ENCODE measurements at regions not wholly inside any gene's neighbourhood (a gene's known extent, or its start where the extent isn't known, plus 50 kb on each side); places are given as distances from the start of the nearest gene placed in this dataset.

DNA sequence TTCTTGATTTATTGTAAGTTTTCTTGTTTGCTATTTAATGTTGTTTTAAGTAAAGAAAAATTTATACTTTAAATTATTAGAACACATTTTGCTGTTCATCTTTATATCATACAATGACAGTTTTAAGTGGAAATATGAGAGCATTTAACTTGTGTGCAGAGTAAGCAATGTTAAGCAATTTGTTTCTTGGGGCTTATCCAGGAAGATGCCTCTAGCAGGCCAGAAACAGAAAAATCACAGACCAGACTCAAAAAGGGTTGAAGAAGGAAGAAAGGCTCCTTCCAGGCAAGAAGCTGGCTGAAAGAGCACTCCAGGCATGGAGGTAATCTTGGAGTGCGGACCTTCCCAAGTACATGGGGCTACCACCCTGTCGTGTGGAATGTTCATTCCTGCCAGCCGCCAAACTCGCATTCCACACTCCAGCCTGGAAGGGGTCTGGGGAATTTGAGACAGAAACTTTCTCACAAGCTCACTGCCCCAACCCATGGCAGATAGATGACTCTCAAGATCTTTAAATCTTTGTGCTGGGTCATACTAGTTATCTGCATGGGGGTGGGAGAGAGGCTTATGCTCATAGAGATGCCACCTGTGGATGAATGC is 1521.3 kb upstream of the AGA start:
- Histone ChIP-seq H3K18ac (ENCODE audit: low read depth, low read length) (no peak overlapping the region), H3K79me1 (ENCODE audit: low read depth in 1 of 2, low read length in 2 of 2) (no peaks in the 10 kb centered on the region), H3K9me3 (ENCODE audit: control insufficient read depth, insufficient read depth, low read length) (peaks cover 6% of the 10 kb centered on the region), H3K4me2 (ENCODE audit: low read depth, low read length) (no peak overlapping the region), H2AK9ac (replicated peaks; ENCODE audit: low read depth, low read length, poor library complexity) (no peak overlapping the region), H4K91ac (ENCODE audit: insufficient read depth, low read depth, low read length) (no peak overlapping the region), H2AFZ (replicated peaks; ENCODE audit: low read length, poor library complexity) (no peak overlapping the region), H4K20me1 (ENCODE audit: insufficient read depth, low read length) (no peaks in the 10 kb centered on the region), H3K4me3 (ENCODE audit: insufficient read depth, low read depth, low read length) (no peak overlapping the region), H2BK5ac (ENCODE audit: low read depth, low read length, poor library complexity, severe bottlenecking) (no peak overlapping the region), H2BK20ac (ENCODE audit: low read depth, low read length) (no peak overlapping the region), H3K56ac (ENCODE audit: extremely low read depth, insufficient read depth, low read length) (no peak overlapping the region), H3K4me1 (ENCODE audit: control insufficient read depth, insufficient read depth, low read length) (no peaks in the 10 kb centered on the region), H2BK15ac (ENCODE audit: low read depth, low read length) (no peak overlapping the region), H3K9ac (ENCODE audit: low read depth, low read length) (no peak overlapping the region), H2AK5ac (ENCODE audit: low read depth, low read length) (no peak overlapping the region), H3K14ac (replicated peaks; ENCODE audit: low read depth, low read length) (no peak overlapping the region), H4K5ac (ENCODE audit: low read depth, low read length) (no peak overlapping the region), H3K9me1 (ENCODE audit: insufficient read depth, low read length) (no peaks in the 10 kb centered on the region), H3K23ac (ENCODE audit: low read depth, low read length) (no peak overlapping the region), H3K36me3 (ENCODE audit: control insufficient read depth, insufficient read depth, low read length) (no peaks in the 10 kb centered on the region), H4K8ac (ENCODE audit: low read depth in 2 of 2, low read length in 2 of 2) (no peak overlapping the region), H2BK120ac (ENCODE audit: low read depth, low read length) (no peak overlapping the region), H3K27me3 (ENCODE audit: control insufficient read depth, insufficient read depth, low read length) (no peaks in the 10 kb centered on the region), H3K27ac (ENCODE audit: insufficient read depth, low read length) (no peak overlapping the region), H3K4ac (ENCODE audit: low read depth, low read length) (no peak overlapping the region)
- dilution Hi-C loops (cut with HindIII; ENCODE audit: low sequenced_read_pairs, unreplicated experiment) = no loop called here
- no peak for DNase-seq
- CTCF ChIA-PET = no interaction called here
- no peak for ATAC-seq (ENCODE audit: low read depth)
- POLR2A ChIA-PET (ENCODE audit: unreplicated experiment) = no interaction called here
- WGBS, 2 experiments (ENCODE audit: extremely low coverage in 2 of 2, insufficient read length in 1 of 2) = no CpG with 5 or more reads among the region's 4 CpGs
- BruUV-seq (replicated peaks) = no TSS peak
- intact Hi-C loops (cut with micrococcal nuclease) = no loop called here
- in situ Hi-C loops (cut with MboI; ENCODE audit: low sequenced_read_pairs) = no loop called here
- no peak for TF ChIP-seq CEBPB (IDR thresholded peaks at IDR 0.05; ENCODE audit: low read depth, low read length)
- TF ChIP-seq CHD1 (IDR thresholded peaks at IDR 0.05; ENCODE audit: low read depth, low read length) = no peak
- no peak for TF ChIP-seq RAD21 (IDR thresholded peaks at IDR 0.05; ENCODE audit: low read length)
- TF ChIP-seq MXI1 (IDR thresholded peaks at IDR 0.05; ENCODE audit: borderline replicate concordance, low read depth, low read length) = no peak
- no peak for TF ChIP-seq RFX5 (IDR thresholded peaks at IDR 0.05; ENCODE audit: low read depth, low read length)
- TF ChIP-seq SMC3 (IDR thresholded peaks at IDR 0.05; ENCODE audit: low read depth, low read length) = no peak
- no peak for TF ChIP-seq NFE2L2 (IDR thresholded peaks at IDR 0.05; ENCODE audit: low read depth, low read length)
- TF ChIP-seq, protein P1, sequence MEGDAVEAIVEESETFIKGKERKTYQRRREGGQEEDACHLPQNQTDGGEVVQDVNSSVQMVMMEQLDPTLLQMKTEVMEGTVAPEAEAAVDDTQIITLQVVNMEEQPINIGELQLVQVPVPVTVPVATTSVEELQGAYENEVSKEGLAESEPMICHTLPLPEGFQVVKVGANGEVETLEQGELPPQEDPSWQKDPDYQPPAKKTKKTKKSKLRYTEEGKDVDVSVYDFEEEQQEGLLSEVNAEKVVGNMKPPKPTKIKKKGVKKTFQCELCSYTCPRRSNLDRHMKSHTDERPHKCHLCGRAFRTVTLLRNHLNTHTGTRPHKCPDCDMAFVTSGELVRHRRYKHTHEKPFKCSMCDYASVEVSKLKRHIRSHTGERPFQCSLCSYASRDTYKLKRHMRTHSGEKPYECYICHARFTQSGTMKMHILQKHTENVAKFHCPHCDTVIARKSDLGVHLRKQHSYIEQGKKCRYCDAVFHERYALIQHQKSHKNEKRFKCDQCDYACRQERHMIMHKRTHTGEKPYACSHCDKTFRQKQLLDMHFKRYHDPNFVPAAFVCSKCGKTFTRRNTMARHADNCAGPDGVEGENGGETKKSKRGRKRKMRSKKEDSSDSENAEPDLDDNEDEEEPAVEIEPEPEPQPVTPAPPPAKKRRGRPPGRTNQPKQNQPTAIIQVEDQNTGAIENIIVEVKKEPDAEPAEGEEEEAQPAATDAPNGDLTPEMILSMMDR (conservative IDR thresholded peaks at IDR 0.05; ENCODE audit: low read depth, low read length) = no peak
- TF ChIP-seq RCOR1 (IDR thresholded peaks at IDR 0.05; ENCODE audit: insufficient replicate concordance, low read length) = no peak
- no peak for TF ChIP-seq MAZ (IDR thresholded peaks at IDR 0.05; ENCODE audit: borderline replicate concordance, low read depth, low read length)
- no peak for TF ChIP-seq BHLHE40 (IDR thresholded peaks at IDR 0.05; ENCODE audit: low read depth, low read length)
- TF ChIP-seq, protein P2, sequence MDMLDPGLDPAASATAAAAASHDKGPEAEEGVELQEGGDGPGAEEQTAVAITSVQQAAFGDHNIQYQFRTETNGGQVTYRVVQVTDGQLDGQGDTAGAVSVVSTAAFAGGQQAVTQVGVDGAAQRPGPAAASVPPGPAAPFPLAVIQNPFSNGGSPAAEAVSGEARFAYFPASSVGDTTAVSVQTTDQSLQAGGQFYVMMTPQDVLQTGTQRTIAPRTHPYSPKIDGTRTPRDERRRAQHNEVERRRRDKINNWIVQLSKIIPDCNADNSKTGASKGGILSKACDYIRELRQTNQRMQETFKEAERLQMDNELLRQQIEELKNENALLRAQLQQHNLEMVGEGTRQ (IDR thresholded peaks at IDR 0.05; ENCODE audit: low read depth, low read length) = no peak
- no peak for TF ChIP-seq MAFK (IDR thresholded peaks at IDR 0.05; ENCODE audit: low read depth, low read length)
- TF ChIP-seq, protein P3, sequence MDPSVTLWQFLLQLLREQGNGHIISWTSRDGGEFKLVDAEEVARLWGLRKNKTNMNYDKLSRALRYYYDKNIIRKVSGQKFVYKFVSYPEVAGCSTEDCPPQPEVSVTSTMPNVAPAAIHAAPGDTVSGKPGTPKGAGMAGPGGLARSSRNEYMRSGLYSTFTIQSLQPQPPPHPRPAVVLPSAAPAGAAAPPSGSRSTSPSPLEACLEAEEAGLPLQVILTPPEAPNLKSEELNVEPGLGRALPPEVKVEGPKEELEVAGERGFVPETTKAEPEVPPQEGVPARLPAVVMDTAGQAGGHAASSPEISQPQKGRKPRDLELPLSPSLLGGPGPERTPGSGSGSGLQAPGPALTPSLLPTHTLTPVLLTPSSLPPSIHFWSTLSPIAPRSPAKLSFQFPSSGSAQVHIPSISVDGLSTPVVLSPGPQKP (IDR thresholded peaks at IDR 0.05; ENCODE audit: borderline replicate concordance, low read depth, low read length) = no peak

Measured in IMR-90 (cell line).